Mesendoderm (in vitro differentiated cells): ENCODE measurements at regions not wholly inside any gene's neighbourhood (a gene's known extent, or its start where the extent isn't known, plus 50 kb on each side); places are given as distances from the start of the nearest gene placed in this dataset.

Experiments used
- DNase-seq: peaks from one replicate; pipeline ENCODE4 v3.0.0; 2013
- H2AK5ac ChIP-seq: 2 replicates; pipeline ENCODE4 v1.6.1; 2013; ENCODE audit warnings: low read length, inconsistent platforms
- H2BK120ac ChIP-seq: 2 replicates; pipeline ENCODE4 v1.6.1; 2013; ENCODE audit warnings: low read depth, mild to moderate bottlenecking, low read length, moderate library complexity, mixed read lengths
- H2BK15ac ChIP-seq: replicated peaks from 2 replicates; pipeline ENCODE4 v1.6.1; 2013; ENCODE audit warnings: low read depth, mild to moderate bottlenecking, moderate library complexity
- H2BK5ac ChIP-seq: 2 replicates; pipeline ENCODE4 v1.6.1; 2013; ENCODE audit warnings: low read length, inconsistent platforms
- H3K18ac ChIP-seq: 2 replicates; pipeline ENCODE4 v1.6.1; 2013; ENCODE audit warnings: mild to moderate bottlenecking, low read length, mixed read lengths
- H3K23ac ChIP-seq: one replicate; pipeline ENCODE4 v1.6.1; 2013; ENCODE audit warnings: low read length
- H3K27ac ChIP-seq: 2 replicates; pipeline ENCODE4 v1.5.1; 2013; ENCODE audit warnings: low read depth, mild to moderate bottlenecking, inconsistent platforms, low read length, moderate library complexity
- H3K27me3 ChIP-seq: 2 replicates; pipeline ENCODE4 v1.6.1; 2013; ENCODE audit warnings: low read length, control low read depth, mild to moderate bottlenecking, inconsistent platforms; ENCODE audit not compliant: insufficient read depth, poor library complexity
- H3K36me3 ChIP-seq: 2 replicates; pipeline ENCODE4 v1.6.1; 2013; ENCODE audit warnings: low read length, inconsistent platforms; ENCODE audit not compliant: control insufficient read depth, insufficient read depth
- H3K4ac ChIP-seq: one replicate; pipeline ENCODE4 v1.6.1; 2013; ENCODE audit warnings: low read depth, mild to moderate bottlenecking, low read length, moderate library complexity
- H3K4me1 ChIP-seq: 2 replicates; pipeline ENCODE4 v1.6.1; 2013; ENCODE audit warnings: low read depth, low read length, inconsistent platforms; ENCODE audit not compliant: control insufficient read depth
- H3K4me2 ChIP-seq: 2 replicates; pipeline ENCODE4 v1.6.1; 2013; ENCODE audit warnings: low read length
- H3K4me3 ChIP-seq: 2 replicates; pipeline ENCODE4 v1.5.1; 2013; ENCODE audit warnings: mild to moderate bottlenecking, low read length
- H3K56ac ChIP-seq: one replicate; pipeline ENCODE4 v1.6.1; 2013; ENCODE audit warnings: low read length
- H3K79me1 ChIP-seq: 2 replicates; pipeline ENCODE4 v1.6.1; 2013; ENCODE audit warnings: low read length, inconsistent platforms
- H3K79me2 ChIP-seq: 2 replicates; pipeline ENCODE4 v1.6.1; 2013; ENCODE audit warnings: mild to moderate bottlenecking, low read length; ENCODE audit not compliant: control insufficient read depth, insufficient read depth
- H3K9ac ChIP-seq: 2 replicates; pipeline ENCODE4 v1.6.1; 2013; ENCODE audit warnings: low read length, inconsistent platforms
- H4K5ac ChIP-seq: one replicate; pipeline ENCODE4 v1.6.1; 2013; ENCODE audit warnings: low read length
- H4K8ac ChIP-seq: one replicate; pipeline ENCODE4 v1.6.1; 2013; ENCODE audit warnings: low read depth, mild to moderate bottlenecking, control low read depth, low read length, moderate library complexity
- WGBS: extraction: QIAGEN DNeasy Blood & Tissue Kit; methylation state at CpG from one replicate; pipeline ENCODE4 v1.1.7; 2013; ENCODE audit warnings: low lambda C conversion rate, missing lambda C conversion rate; ENCODE audit not compliant: insufficient coverage; ENCODE audit errors: extremely low coverage; 5-methylcytosine and 5-hydroxymethylcytosine counted together

- peak; percentile 4 for DNase-seq
- H3K56ac ChIP-seq: no peak overlapping the region
- no peaks in the 10 kb centered on the region for H3K79me1 ChIP-seq
- H3K4me1 ChIP-seq: no peaks in the 10 kb centered on the region
- H3K23ac ChIP-seq: no peak overlapping the region
- no peak overlapping the region for H2BK15ac ChIP-seq
- no peaks in the 10 kb centered on the region for H3K79me2 ChIP-seq
- H3K27me3 ChIP-seq: no peaks in the 10 kb centered on the region
- H2BK5ac ChIP-seq: no peak overlapping the region
- H3K18ac ChIP-seq: no peak overlapping the region
- no peak overlapping the region for H4K5ac ChIP-seq
- no peak overlapping the region for H3K4me2 ChIP-seq
- no peaks in the 10 kb centered on the region for H3K36me3 ChIP-seq
- H4K8ac ChIP-seq: no peak overlapping the region
- H2AK5ac ChIP-seq: no peak overlapping the region
- H3K9ac ChIP-seq: no peak overlapping the region
- H3K27ac ChIP-seq: no peak overlapping the region
- no peak overlapping the region for H2BK120ac ChIP-seq
- no peak overlapping the region for H3K4ac ChIP-seq
- no peak overlapping the region for H3K4me3 ChIP-seq
- WGBS: no CpG with 5 or more reads among the region's 4 CpGs
Observed at GRCh38 chr6:19086480-19086879, 699.3 kb downstream of the RNF144B start.

GRCh38 chr6:19087296-19087695 is 700.1 kb downstream of the RNF144B start:
- Histone ChIP-seq H2BK120ac (no peak overlapping the region), H4K8ac (no peak overlapping the region), H3K4ac (no peak overlapping the region), H3K4me2 (no peak overlapping the region), H3K23ac (no peak overlapping the region), H3K18ac (no peak overlapping the region), H3K36me3 (no peaks in the 10 kb centered on the region), H3K27me3 (no peaks in the 10 kb centered on the region), H2BK5ac (no peak overlapping the region), H3K27ac (no peak overlapping the region), H3K9ac (no peak overlapping the region), H2AK5ac (no peak overlapping the region), H3K4me1 (no peaks in the 10 kb centered on the region), H4K5ac (no peak overlapping the region), H3K56ac (no peak overlapping the region), H3K79me1 (no peaks in the 10 kb centered on the region), H2BK15ac (no peak overlapping the region), H3K79me2 (no peaks in the 10 kb centered on the region), H3K4me3 (no peak overlapping the region)
- WGBS: no CpG with 5 or more reads among the region's 1 CpG
- DNase-seq: no peak

GRCh38 chr6:19087897-19088296 is 700.7 kb downstream of the RNF144B start:
- H3K27ac ChIP-seq: no peak overlapping the region
- no peak overlapping the region for H3K4me2 ChIP-seq
- H2BK5ac ChIP-seq: no peak overlapping the region
- H3K9ac ChIP-seq: no peak overlapping the region
- no peak overlapping the region for H2BK120ac ChIP-seq
- H4K8ac ChIP-seq: no peak overlapping the region
- no CpG with 5 or more reads among the region's 1 CpG for WGBS
- H3K36me3 ChIP-seq: no peaks in the 10 kb centered on the region
- no peak overlapping the region for H3K4ac ChIP-seq
- H3K4me1 ChIP-seq: no peaks in the 10 kb centered on the region
- no peaks in the 10 kb centered on the region for H3K79me2 ChIP-seq
- H3K27me3 ChIP-seq: no peaks in the 10 kb centered on the region
- DNase-seq: no peak
- no peak overlapping the region for H4K5ac ChIP-seq
- H3K18ac ChIP-seq: no peak overlapping the region
- no peaks in the 10 kb centered on the region for H3K79me1 ChIP-seq
- H3K23ac ChIP-seq: no peak overlapping the region
- H3K4me3 ChIP-seq: no peak overlapping the region
- no peak overlapping the region for H2BK15ac ChIP-seq
- H3K56ac ChIP-seq: no peak overlapping the region
- H2AK5ac ChIP-seq: no peak overlapping the region

GRCh38 chr6:19100752-19101151 is 713.6 kb downstream of the RNF144B start:
- DNase-seq: no peak
- no peak overlapping the region for H3K9ac ChIP-seq
- H3K4ac ChIP-seq: no peak overlapping the region
- no peaks in the 10 kb centered on the region for H3K27me3 ChIP-seq
- no peak overlapping the region for H3K56ac ChIP-seq
- H3K4me3 ChIP-seq: no peak overlapping the region
- H2BK120ac ChIP-seq: no peak overlapping the region
- WGBS: no CpG with 5 or more reads among the region's 4 CpGs
- no peaks in the 10 kb centered on the region for H3K79me1 ChIP-seq
- no peaks in the 10 kb centered on the region for H3K4me1 ChIP-seq
- H3K4me2 ChIP-seq: no peak overlapping the region
- no peak overlapping the region for H3K27ac ChIP-seq
- H2BK5ac ChIP-seq: no peak overlapping the region
- no peak overlapping the region for H3K18ac ChIP-seq
- H4K8ac ChIP-seq: no peak overlapping the region
- H2BK15ac ChIP-seq: no peak overlapping the region
- H3K36me3 ChIP-seq: no peaks in the 10 kb centered on the region
- no peak overlapping the region for H4K5ac ChIP-seq
- no peak overlapping the region for H2AK5ac ChIP-seq
- H3K23ac ChIP-seq: no peak overlapping the region
- no peaks in the 10 kb centered on the region for H3K79me2 ChIP-seq

GRCh38 chr6:19102936-19103335 is 715.8 kb downstream of the RNF144B start:
- Histone ChIP-seq H3K27me3 (no peaks in the 10 kb centered on the region), H3K9ac (no peak overlapping the region), H3K79me1 (no peaks in the 10 kb centered on the region), H2BK120ac (no peak overlapping the region), H3K18ac (no peak overlapping the region), H3K79me2 (no peaks in the 10 kb centered on the region), H4K5ac (no peak overlapping the region), H3K56ac (no peak overlapping the region), H2AK5ac (no peak overlapping the region), H3K4me3 (no peak overlapping the region), H3K4me2 (no peak overlapping the region), H2BK5ac (no peak overlapping the region), H3K36me3 (no peaks in the 10 kb centered on the region), H4K8ac (no peak overlapping the region), H3K4ac (no peak overlapping the region), H3K23ac (no peak overlapping the region), H3K27ac (no peak overlapping the region), H2BK15ac (no peak overlapping the region), H3K4me1 (no peaks in the 10 kb centered on the region)
- no peak for DNase-seq
- WGBS: no CpG with 5 or more reads among the region's 3 CpGs

- Histone ChIP-seq H3K27ac (no peak overlapping the region), H3K4me1 (no peaks in the 10 kb centered on the region), H3K23ac (no peak overlapping the region), H3K4me2 (no peak overlapping the region), H3K4me3 (no peak overlapping the region), H3K18ac (no peak overlapping the region), H2BK15ac (no peak overlapping the region), H3K9ac (no peak overlapping the region), H4K5ac (no peak overlapping the region), H3K79me2 (no peaks in the 10 kb centered on the region), H3K56ac (no peak overlapping the region), H3K4ac (no peak overlapping the region), H2AK5ac (no peak overlapping the region), H2BK5ac (no peak overlapping the region), H3K79me1 (no peaks in the 10 kb centered on the region), H2BK120ac (no peak overlapping the region), H4K8ac (no peak overlapping the region), H3K27me3 (no peaks in the 10 kb centered on the region), H3K36me3 (no peaks in the 10 kb centered on the region)
- no CpG with 5 or more reads among the region's 1 CpG for WGBS
- no peak for DNase-seq
Observed at GRCh38 chr6:19107468-19107867, 720.3 kb downstream of the RNF144B start.
